IMR-90 (cell line): ENCODE measurements at regions not wholly inside any gene's neighbourhood (a gene's known extent, or its start where the extent isn't known, plus 50 kb on each side); places are given as distances from the start of the nearest gene placed in this dataset.

ENCODE experiments used
- CEBPB ChIP-seq: IDR thresholded peaks from 2 replicates; pipeline ENCODE4 v1.6.1; 2012; ENCODE audit warnings: low read depth, low read length, improper control_type of control experiment
- CHD1 ChIP-seq: IDR thresholded peaks from 2 replicates; pipeline ENCODE4 v1.6.1; 2012; ENCODE audit warnings: low read depth, low read length, improper control_type of control experiment
- MAFK ChIP-seq: IDR thresholded peaks from 2 replicates; pipeline ENCODE4 v1.6.1; 2012; ENCODE audit warnings: low read depth, low read length, improper control_type of control experiment
- MAZ ChIP-seq: IDR thresholded peaks from 2 replicates; pipeline ENCODE4 v1.6.1; 2012; ENCODE audit warnings: low read depth, mild to moderate bottlenecking, low read length, improper control_type of control experiment, moderate library complexity, borderline replicate concordance
- MXI1 ChIP-seq: IDR thresholded peaks from 2 replicates; pipeline ENCODE4 v1.6.1; 2012; ENCODE audit warnings: low read depth, mild to moderate bottlenecking, low read length, moderate library complexity, borderline replicate concordance
- POLR2A ChIP-seq: IDR thresholded peaks from 2 replicates; pipeline ENCODE4 v1.6.1; 2012; ENCODE audit warnings: mild to moderate bottlenecking, low read depth, low read length
- RAD21 ChIP-seq: IDR thresholded peaks from 2 replicates; pipeline ENCODE4 v1.6.1; 2012; ENCODE audit warnings: low read length, improper control_type of control experiment
- RCOR1 ChIP-seq: IDR thresholded peaks from 2 replicates; pipeline ENCODE4 v1.6.1; 2012; ENCODE audit warnings: mild to moderate bottlenecking, low read length, improper control_type of control experiment; ENCODE audit not compliant: insufficient replicate concordance
- TF ChIP-seq, protein P1 (sequence below): fragments of 150-350 bp; IDR thresholded peaks from 2 replicates; pipeline ENCODE4 v1.6.1; 2016; ENCODE audit warnings: low read depth, mild to moderate bottlenecking, low read length, moderate library complexity, borderline replicate concordance
- TF ChIP-seq, protein P2 (sequence below): conservative IDR thresholded peaks from 2 replicates; pipeline ENCODE4 v1.5.1; 2012; ENCODE audit warnings: mild to moderate bottlenecking, low read depth, low read length, improper control_type of control experiment
- TF ChIP-seq, protein P3 (sequence below): fragments of 150-350 bp; IDR thresholded peaks from 2 replicates; pipeline ENCODE4 v1.6.1; 2017; ENCODE audit warnings: mild to moderate bottlenecking, antibody characterized with exemption, low read length, low read depth

DNA sequence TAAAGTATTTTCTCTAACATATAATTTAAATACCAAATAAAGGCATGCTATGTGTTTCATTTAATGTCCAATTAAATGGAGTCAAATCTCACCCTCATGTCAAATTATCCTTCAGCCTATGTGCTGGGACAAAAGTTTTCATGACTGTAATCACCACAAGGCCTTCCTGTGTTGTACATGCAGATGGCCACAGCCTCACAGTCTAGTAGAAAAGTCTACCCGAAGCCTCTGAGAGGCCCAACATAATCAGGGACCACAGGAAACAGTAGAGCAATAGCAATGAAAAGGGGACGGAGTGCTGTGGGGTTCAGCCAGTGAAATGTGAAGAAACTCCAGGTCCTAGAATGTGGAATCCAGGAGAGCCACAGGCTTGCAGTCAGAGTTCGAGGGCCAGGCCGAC lies 140.2 kb upstream of the KLF6 start:
- TF ChIP-seq POLR2A (no peak), MAZ (no peak), CHD1 (no peak), MAFK (no peak), MXI1 (no peak), RCOR1 (no peak), RAD21 (no peak), CEBPB (no peak)
- TF ChIP-seq, protein P1, sequence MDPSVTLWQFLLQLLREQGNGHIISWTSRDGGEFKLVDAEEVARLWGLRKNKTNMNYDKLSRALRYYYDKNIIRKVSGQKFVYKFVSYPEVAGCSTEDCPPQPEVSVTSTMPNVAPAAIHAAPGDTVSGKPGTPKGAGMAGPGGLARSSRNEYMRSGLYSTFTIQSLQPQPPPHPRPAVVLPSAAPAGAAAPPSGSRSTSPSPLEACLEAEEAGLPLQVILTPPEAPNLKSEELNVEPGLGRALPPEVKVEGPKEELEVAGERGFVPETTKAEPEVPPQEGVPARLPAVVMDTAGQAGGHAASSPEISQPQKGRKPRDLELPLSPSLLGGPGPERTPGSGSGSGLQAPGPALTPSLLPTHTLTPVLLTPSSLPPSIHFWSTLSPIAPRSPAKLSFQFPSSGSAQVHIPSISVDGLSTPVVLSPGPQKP = no peak
- TF ChIP-seq, protein P2, sequence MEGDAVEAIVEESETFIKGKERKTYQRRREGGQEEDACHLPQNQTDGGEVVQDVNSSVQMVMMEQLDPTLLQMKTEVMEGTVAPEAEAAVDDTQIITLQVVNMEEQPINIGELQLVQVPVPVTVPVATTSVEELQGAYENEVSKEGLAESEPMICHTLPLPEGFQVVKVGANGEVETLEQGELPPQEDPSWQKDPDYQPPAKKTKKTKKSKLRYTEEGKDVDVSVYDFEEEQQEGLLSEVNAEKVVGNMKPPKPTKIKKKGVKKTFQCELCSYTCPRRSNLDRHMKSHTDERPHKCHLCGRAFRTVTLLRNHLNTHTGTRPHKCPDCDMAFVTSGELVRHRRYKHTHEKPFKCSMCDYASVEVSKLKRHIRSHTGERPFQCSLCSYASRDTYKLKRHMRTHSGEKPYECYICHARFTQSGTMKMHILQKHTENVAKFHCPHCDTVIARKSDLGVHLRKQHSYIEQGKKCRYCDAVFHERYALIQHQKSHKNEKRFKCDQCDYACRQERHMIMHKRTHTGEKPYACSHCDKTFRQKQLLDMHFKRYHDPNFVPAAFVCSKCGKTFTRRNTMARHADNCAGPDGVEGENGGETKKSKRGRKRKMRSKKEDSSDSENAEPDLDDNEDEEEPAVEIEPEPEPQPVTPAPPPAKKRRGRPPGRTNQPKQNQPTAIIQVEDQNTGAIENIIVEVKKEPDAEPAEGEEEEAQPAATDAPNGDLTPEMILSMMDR = no peak
- TF ChIP-seq, protein P3, sequence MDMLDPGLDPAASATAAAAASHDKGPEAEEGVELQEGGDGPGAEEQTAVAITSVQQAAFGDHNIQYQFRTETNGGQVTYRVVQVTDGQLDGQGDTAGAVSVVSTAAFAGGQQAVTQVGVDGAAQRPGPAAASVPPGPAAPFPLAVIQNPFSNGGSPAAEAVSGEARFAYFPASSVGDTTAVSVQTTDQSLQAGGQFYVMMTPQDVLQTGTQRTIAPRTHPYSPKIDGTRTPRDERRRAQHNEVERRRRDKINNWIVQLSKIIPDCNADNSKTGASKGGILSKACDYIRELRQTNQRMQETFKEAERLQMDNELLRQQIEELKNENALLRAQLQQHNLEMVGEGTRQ = no peak
